ENCODE measurements at regions not wholly inside any gene's neighbourhood (a gene's known extent, or its start where the extent isn't known, plus 50 kb on each side); places are given as distances from the start of the nearest gene placed in this dataset.

GRCh38 chr2:128628206-128628605 lies 309.5 kb upstream of the HS6ST1 start:
- no peaks in the 10 kb centered on the region for H3K4me1 ChIP-seq (ENCODE audit: control insufficient read depth, insufficient read depth, low read length)
- no peak overlapping the region for H3K4me3 ChIP-seq (ENCODE audit: low read depth, low read length)
- H3K36me3 ChIP-seq (ENCODE audit: control insufficient read depth, insufficient read depth, low read length), result no peaks in the 10 kb centered on the region
- H3K9ac ChIP-seq (ENCODE audit: low read length), result no peak overlapping the region
- H3K27me3 ChIP-seq (ENCODE audit: control insufficient read depth, insufficient read depth, low read length), result no peaks in the 10 kb centered on the region
- H3K9me3 ChIP-seq (ENCODE audit: control insufficient read depth, insufficient read depth, low read depth, low read length), result no peaks in the 10 kb centered on the region
- H3K27ac ChIP-seq (ENCODE audit: low read depth, low read length), result no peak overlapping the region

GRCh38 chr2:128628996-128629395 lies 310.3 kb upstream of the HS6ST1 start:
- H3K27me3 ChIP-seq (ENCODE audit: control insufficient read depth, insufficient read depth, low read length), result no peaks in the 10 kb centered on the region
- H3K9me3 ChIP-seq (ENCODE audit: control insufficient read depth, insufficient read depth, low read depth, low read length), result no peaks in the 10 kb centered on the region
- H3K4me1 ChIP-seq (ENCODE audit: control insufficient read depth, insufficient read depth, low read length), result no peaks in the 10 kb centered on the region
- H3K36me3 ChIP-seq (ENCODE audit: control insufficient read depth, insufficient read depth, low read length), result no peaks in the 10 kb centered on the region
- H3K9ac ChIP-seq (ENCODE audit: low read length), result no peak overlapping the region
- H3K27ac ChIP-seq (ENCODE audit: low read depth, low read length), result no peak overlapping the region
- H3K4me3 ChIP-seq (ENCODE audit: low read depth, low read length), result no peak overlapping the region

- Histone ChIP-seq H3K9me3 (ENCODE audit: control insufficient read depth, insufficient read depth, low read depth, low read length) (no peaks in the 10 kb centered on the region), H3K4me3 (ENCODE audit: low read depth, low read length) (no peak overlapping the region), H3K27ac (ENCODE audit: low read depth, low read length) (no peak overlapping the region), H3K27me3 (ENCODE audit: control insufficient read depth, insufficient read depth, low read length) (no peaks in the 10 kb centered on the region), H3K36me3 (ENCODE audit: control insufficient read depth, insufficient read depth, low read length) (no peaks in the 10 kb centered on the region), H3K4me1 (ENCODE audit: control insufficient read depth, insufficient read depth, low read length) (no peaks in the 10 kb centered on the region), H3K9ac (ENCODE audit: low read length) (no peak overlapping the region)
Measured at GRCh38 chr2:128630974-128631697, 312.5 kb upstream of the HS6ST1 start.

- no peaks in the 10 kb centered on the region for H3K27me3 ChIP-seq (ENCODE audit: control insufficient read depth, insufficient read depth, low read length)
- no peak overlapping the region for H3K4me3 ChIP-seq (ENCODE audit: low read depth, low read length)
- H3K9me3 ChIP-seq (ENCODE audit: control insufficient read depth, insufficient read depth, low read depth, low read length), result no peaks in the 10 kb centered on the region
- no peak overlapping the region for H3K9ac ChIP-seq (ENCODE audit: low read length)
- H3K36me3 ChIP-seq (ENCODE audit: control insufficient read depth, insufficient read depth, low read length), result no peaks in the 10 kb centered on the region
- no peak overlapping the region for H3K27ac ChIP-seq (ENCODE audit: low read depth, low read length)
- H3K4me1 ChIP-seq (ENCODE audit: control insufficient read depth, insufficient read depth, low read length), result peaks cover 5% of the 10 kb centered on the region; the same call in 1 of the 2 replicates
Measured at GRCh38 chr2:128631698-128632500, 313.2 kb upstream of the HS6ST1 start.

GRCh38 chr2:128632501-128632800 lies 313.8 kb upstream of the HS6ST1 start:
- Histone ChIP-seq H3K27me3 (ENCODE audit: control insufficient read depth, insufficient read depth, low read length) (no peaks in the 10 kb centered on the region), H3K9ac (ENCODE audit: low read length) (no peak overlapping the region), H3K27ac (ENCODE audit: low read depth, low read length) (no peak overlapping the region), H3K9me3 (ENCODE audit: control insufficient read depth, insufficient read depth, low read depth, low read length) (no peaks in the 10 kb centered on the region), H3K4me3 (ENCODE audit: low read depth, low read length) (no peak overlapping the region), H3K4me1 (ENCODE audit: control insufficient read depth, insufficient read depth, low read length) (peaks cover 6% of the 10 kb centered on the region; the same call in 1 of the 2 replicates), H3K36me3 (ENCODE audit: control insufficient read depth, insufficient read depth, low read length) (no peaks in the 10 kb centered on the region)

GRCh38 chr2:128633501-128633900 lies 314.8 kb upstream of the HS6ST1 start:
- no peaks in the 10 kb centered on the region for H3K27me3 ChIP-seq (ENCODE audit: control insufficient read depth, insufficient read depth, low read length)
- H3K4me1 ChIP-seq (ENCODE audit: control insufficient read depth, insufficient read depth, low read length), result peaks cover 17% of the 10 kb centered on the region
- no peak overlapping the region for H3K9ac ChIP-seq (ENCODE audit: low read length)
- no peak overlapping the region for H3K4me3 ChIP-seq (ENCODE audit: low read depth, low read length)
- H3K9me3 ChIP-seq (ENCODE audit: control insufficient read depth, insufficient read depth, low read depth, low read length), result no peaks in the 10 kb centered on the region
- H3K36me3 ChIP-seq (ENCODE audit: control insufficient read depth, insufficient read depth, low read length), result no peaks in the 10 kb centered on the region
- H3K27ac ChIP-seq (ENCODE audit: low read depth, low read length), result no peak overlapping the region

GRCh38 chr2:128635361-128635900 lies 316.8 kb upstream of the HS6ST1 start:
- H3K27ac ChIP-seq (ENCODE audit: low read depth, low read length), result no peak overlapping the region
- no peaks in the 10 kb centered on the region for H3K27me3 ChIP-seq (ENCODE audit: control insufficient read depth, insufficient read depth, low read length)
- no peak overlapping the region for H3K9ac ChIP-seq (ENCODE audit: low read length)
- no peak overlapping the region for H3K4me3 ChIP-seq (ENCODE audit: low read depth, low read length)
- H3K4me1 ChIP-seq (ENCODE audit: control insufficient read depth, insufficient read depth, low read length), result peaks cover 34% of the 10 kb centered on the region
- H3K36me3 ChIP-seq (ENCODE audit: control insufficient read depth, insufficient read depth, low read length), result no peaks in the 10 kb centered on the region
- no peaks in the 10 kb centered on the region for H3K9me3 ChIP-seq (ENCODE audit: control insufficient read depth, insufficient read depth, low read depth, low read length)

GRCh38 chr2:128636802-128637147 lies 318.1 kb upstream of the HS6ST1 start:
- Histone ChIP-seq H3K4me1 (ENCODE audit: control insufficient read depth, insufficient read depth, low read length) (peaks cover 39% of the 10 kb centered on the region), H3K27ac (ENCODE audit: low read depth, low read length) (no peak overlapping the region), H3K9me3 (ENCODE audit: control insufficient read depth, insufficient read depth, low read depth, low read length) (no peaks in the 10 kb centered on the region), H3K27me3 (ENCODE audit: control insufficient read depth, insufficient read depth, low read length) (no peaks in the 10 kb centered on the region; the same call in 1 of the 2 replicates), H3K36me3 (ENCODE audit: control insufficient read depth, insufficient read depth, low read length) (no peaks in the 10 kb centered on the region), H3K9ac (ENCODE audit: low read length) (no peak overlapping the region), H3K4me3 (ENCODE audit: low read depth, low read length) (no peak overlapping the region)

- Histone ChIP-seq H3K36me3 (ENCODE audit: control insufficient read depth, insufficient read depth, low read length) (no peaks in the 10 kb centered on the region), H3K27ac (ENCODE audit: low read depth, low read length) (peak overlapping the region; percentile 88; the same call in 1 of the 2 replicates), H3K9me3 (ENCODE audit: control insufficient read depth, insufficient read depth, low read depth, low read length) (no peaks in the 10 kb centered on the region), H3K27me3 (ENCODE audit: control insufficient read depth, insufficient read depth, low read length) (peaks cover 5% of the 10 kb centered on the region; the same call in 1 of the 2 replicates), H3K9ac (ENCODE audit: low read length) (peak overlapping the region; percentile 61), H3K4me3 (ENCODE audit: low read depth, low read length) (no peak overlapping the region), H3K4me1 (ENCODE audit: control insufficient read depth, insufficient read depth, low read length) (peaks cover 39% of the 10 kb centered on the region)
Measured at GRCh38 chr2:128637481-128638155, 318.9 kb upstream of the HS6ST1 start.

- peak overlapping the region; percentile 81 for H3K9ac ChIP-seq (ENCODE audit: low read length)
- peaks cover 46% of the 10 kb centered on the region for H3K4me1 ChIP-seq (ENCODE audit: control insufficient read depth, insufficient read depth, low read length)
- peak overlapping the region; percentile 94 for H3K27ac ChIP-seq (ENCODE audit: low read depth, low read length)
- H3K27me3 ChIP-seq (ENCODE audit: control insufficient read depth, insufficient read depth, low read length), result peaks cover 5% of the 10 kb centered on the region; the same call in 1 of the 2 replicates
- no peaks in the 10 kb centered on the region for H3K36me3 ChIP-seq (ENCODE audit: control insufficient read depth, insufficient read depth, low read length)
- H3K9me3 ChIP-seq (ENCODE audit: control insufficient read depth, insufficient read depth, low read depth, low read length), result no peaks in the 10 kb centered on the region
- H3K4me3 ChIP-seq (ENCODE audit: low read depth, low read length), result peak overlapping the region; percentile 4; the same call in 1 of the 2 replicates
Measured at GRCh38 chr2:128638341-128639119, 319.9 kb upstream of the HS6ST1 start.
